Type B pancreatic cell (in vitro differentiated cells): ENCODE measurements at regions not wholly inside any gene's neighbourhood (a gene's known extent, or its start where the extent isn't known, plus 50 kb on each side); places are given as distances from the start of the nearest gene placed in this dataset.

ENCODE experiments used
- DNase-seq: peaks from one replicate; pipeline ENCODE4 v3.0.0; 2021; ENCODE audit warnings: mixed read lengths; ENCODE audit not compliant: unreplicated experiment; ENCODE audit errors: extremely low spot score
- H3K27ac Mint-ChIP-seq: 2 replicates; pipeline ENCODE4 v1.8.0; 2021; ENCODE audit warnings: mild to moderate bottlenecking, mixed read lengths
- H3K27me3 Mint-ChIP-seq: 2 replicates; pipeline ENCODE4 v1.8.0; 2021; ENCODE audit warnings: mixed read lengths
- H3K36me3 Mint-ChIP-seq: 2 replicates; pipeline ENCODE4 v1.8.0; 2021; ENCODE audit warnings: mixed read lengths
- H3K4me1 Mint-ChIP-seq: one replicate; pipeline ENCODE4 v1.8.0; 2021; ENCODE audit warnings: mixed read lengths; ENCODE audit not compliant: unreplicated experiment
- H3K4me3 Mint-ChIP-seq: 2 replicates; pipeline ENCODE4 v1.8.0; 2021; ENCODE audit warnings: mild to moderate bottlenecking, mixed read lengths
- H3K9me3 Mint-ChIP-seq: 2 replicates; pipeline ENCODE4 v1.8.0; 2021; ENCODE audit warnings: mixed read lengths
- TF ChIP-seq, protein P1 (sequence below): fragments of 200-600 bp; sonication (generic); conservative IDR thresholded peaks from 2 replicates; pipeline ENCODE4 v1.5.0; 2021; ENCODE audit warnings: antibody characterized with exemption, mild to moderate bottlenecking

DNA sequence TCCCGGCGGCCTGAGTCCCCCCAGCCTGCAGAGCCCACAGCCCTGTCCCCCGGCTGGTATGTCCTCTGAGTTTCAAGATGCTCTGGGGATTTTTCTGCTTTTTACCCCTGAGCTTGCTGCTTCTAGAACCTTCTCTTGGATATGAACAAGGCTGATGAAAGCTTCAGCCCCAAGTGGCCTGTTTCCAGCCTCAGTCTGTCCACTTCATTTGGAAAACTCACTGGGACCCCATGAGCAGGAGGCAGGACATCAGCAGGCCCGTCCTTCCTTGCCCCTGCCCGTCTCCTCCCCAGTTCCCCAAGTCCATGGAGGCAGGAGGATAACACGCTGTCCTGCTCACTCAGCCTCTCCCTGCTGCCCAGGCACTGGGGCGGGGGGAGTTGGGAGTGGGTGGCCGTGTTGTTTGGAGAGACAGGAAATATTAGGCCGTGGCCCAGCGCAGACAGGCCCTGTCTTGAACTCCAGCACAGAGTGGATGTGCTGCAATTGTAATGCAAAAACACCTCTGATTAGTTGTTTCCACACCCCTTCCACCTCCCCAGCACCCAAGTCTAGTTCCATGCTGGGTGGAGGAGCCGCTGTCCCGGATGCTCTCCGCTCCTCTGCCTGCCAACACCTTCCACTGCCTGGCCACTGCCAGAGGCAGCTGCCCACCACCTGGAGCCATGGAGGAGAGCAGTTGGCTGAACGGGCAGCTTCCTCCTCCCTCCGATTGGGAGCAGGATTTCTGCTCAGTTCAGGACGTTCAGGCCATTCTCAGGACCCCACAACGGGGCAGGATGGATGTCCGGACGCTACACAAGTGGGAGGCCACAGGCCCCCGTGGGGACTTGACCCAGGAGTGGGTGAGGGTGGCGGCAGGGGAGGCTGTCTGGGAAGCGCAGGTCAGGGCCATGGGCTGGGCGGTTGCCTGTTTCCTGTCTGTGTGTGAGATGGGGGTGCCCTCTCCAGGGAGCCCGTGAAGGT is 216.9 kb upstream of the GSE1 start:
- H3K4me1 Mint-ChIP-seq = peaks cover 36% of the 10 kb centered on the region
- no peak for DNase-seq
- H3K4me3 Mint-ChIP-seq = peak overlapping the region; percentile 44
- no peaks in the 10 kb centered on the region for H3K36me3 Mint-ChIP-seq
- H3K27me3 Mint-ChIP-seq = no peaks in the 10 kb centered on the region
- peak overlapping the region; percentile 59 for H3K27ac Mint-ChIP-seq
- TF ChIP-seq, protein P1, sequence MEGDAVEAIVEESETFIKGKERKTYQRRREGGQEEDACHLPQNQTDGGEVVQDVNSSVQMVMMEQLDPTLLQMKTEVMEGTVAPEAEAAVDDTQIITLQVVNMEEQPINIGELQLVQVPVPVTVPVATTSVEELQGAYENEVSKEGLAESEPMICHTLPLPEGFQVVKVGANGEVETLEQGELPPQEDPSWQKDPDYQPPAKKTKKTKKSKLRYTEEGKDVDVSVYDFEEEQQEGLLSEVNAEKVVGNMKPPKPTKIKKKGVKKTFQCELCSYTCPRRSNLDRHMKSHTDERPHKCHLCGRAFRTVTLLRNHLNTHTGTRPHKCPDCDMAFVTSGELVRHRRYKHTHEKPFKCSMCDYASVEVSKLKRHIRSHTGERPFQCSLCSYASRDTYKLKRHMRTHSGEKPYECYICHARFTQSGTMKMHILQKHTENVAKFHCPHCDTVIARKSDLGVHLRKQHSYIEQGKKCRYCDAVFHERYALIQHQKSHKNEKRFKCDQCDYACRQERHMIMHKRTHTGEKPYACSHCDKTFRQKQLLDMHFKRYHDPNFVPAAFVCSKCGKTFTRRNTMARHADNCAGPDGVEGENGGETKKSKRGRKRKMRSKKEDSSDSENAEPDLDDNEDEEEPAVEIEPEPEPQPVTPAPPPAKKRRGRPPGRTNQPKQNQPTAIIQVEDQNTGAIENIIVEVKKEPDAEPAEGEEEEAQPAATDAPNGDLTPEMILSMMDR = no peak
- no peaks in the 10 kb centered on the region for H3K9me3 Mint-ChIP-seq

DNA sequence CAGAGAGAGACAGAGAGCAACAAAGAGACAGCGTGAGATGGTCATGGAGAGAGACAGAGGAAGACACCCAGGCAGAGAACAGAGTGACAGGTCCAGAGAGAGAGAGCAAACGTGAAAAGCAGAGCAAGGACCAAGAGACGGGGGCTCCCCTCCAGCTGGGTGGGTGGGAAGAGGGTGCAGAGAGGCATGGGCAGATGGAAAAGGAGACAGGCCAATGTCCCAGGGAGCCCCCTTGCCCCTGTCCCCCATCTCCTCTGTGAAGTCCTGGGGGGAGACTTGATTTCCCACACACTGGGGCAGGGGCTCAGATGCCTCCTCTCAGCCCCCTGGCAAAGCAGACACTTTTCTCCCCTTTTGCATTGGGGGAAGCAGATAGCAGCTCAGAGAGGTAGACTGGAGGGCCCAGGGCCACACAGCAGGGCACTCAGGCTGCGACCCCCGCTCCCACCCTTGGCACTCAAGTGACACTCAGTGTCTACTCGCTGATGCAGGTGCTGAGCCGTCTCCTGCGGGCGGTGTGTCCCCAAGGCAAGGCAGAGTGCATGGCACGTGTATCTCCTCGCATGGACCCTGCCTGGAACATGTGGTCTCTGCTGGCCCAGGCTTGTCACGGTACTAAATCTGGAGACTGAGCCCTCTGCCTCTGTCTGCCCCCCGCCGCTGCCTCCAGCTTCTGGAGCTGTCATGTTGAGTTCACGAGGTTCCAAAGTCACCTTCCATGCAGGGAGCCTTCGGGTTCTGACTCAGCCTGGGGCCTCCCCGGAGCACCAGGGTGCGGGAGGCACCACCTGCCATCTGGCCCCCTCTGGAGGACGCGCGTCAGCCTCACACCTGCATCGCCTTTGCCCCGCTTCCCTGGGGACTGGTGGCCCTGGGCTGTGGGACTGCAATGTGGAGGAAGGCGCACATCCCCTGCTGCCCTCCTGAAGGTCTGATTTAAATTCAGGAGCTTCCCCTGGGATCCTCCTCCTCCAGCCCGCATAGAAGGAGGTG is 215.9 kb upstream of the GSE1 start:
- Mint-ChIP-seq H3K27ac (peak overlapping the region; percentile 64), H3K4me3 (no peak overlapping the region), H3K9me3 (no peaks in the 10 kb centered on the region), H3K36me3 (no peaks in the 10 kb centered on the region), H3K27me3 (no peaks in the 10 kb centered on the region), H3K4me1 (peaks cover 36% of the 10 kb centered on the region)
- TF ChIP-seq, protein P1 = no peak
- no peak for DNase-seq

DNA sequence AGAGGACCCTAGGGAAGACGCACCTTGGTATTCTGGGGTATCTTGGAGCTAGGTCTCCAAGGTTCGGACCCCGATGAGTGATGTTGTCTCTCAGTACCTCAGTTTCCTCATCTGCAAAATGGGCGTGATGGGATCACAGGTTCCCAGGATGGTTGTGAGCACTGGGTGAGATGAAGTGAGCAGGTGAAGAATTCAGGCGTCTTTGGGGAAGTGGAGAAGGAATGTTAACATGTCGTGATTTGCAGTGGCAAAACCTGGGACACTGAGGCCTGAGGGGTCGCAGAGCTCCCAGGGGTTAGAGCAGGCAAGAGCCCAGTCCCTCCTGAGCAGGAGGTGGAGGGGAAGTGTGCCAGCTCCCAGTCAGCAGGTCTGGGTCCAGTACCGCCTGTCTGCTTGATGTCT is 215.1 kb upstream of the GSE1 start:
- Mint-ChIP-seq H3K27ac (no peak overlapping the region), H3K9me3 (no peaks in the 10 kb centered on the region), H3K27me3 (no peaks in the 10 kb centered on the region), H3K4me3 (no peak overlapping the region), H3K36me3 (no peaks in the 10 kb centered on the region), H3K4me1 (peaks cover 38% of the 10 kb centered on the region)
- TF ChIP-seq, protein P1 = no peak
- no peak for DNase-seq

DNA sequence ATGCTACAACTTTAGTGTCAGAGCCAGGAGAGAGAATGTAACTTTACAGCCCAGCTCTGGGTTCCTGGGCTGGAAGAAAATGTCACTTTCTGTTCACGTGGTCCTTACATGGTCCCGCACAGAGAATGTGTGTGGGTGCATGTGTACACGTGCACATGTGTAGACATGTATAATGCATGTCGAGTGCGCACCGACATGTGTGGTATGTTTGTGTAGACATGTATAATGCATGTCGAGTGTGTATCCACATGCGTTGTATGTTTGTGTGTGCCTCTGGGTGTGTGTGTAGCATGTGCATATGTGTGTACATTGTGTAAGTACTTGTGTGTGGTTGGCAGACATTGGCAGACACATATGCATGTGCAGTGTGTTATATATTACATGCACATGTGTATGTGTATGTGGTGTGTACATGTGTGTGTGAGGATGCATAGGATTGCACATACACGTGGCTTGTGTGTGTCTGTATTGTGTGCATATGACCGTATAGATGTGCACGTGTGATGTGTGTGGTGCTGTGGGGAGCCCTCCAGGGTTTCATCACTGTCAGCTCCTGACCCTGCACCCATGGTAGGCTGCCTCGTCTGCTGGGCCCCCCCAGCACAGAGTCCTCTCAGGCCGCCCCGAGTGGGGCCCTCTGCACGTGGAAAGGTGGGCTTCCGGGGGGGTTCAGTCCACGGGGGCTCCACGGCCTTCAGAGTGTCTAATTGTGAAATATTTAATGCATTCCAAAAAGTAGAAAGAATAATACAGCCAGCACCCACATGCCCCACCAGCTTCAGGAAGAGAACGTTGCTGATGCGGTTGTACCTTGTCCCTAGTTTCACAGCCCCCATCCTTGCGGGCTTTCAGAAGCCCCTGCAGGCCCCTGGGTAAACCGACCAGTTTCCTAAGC is 214.2 kb upstream of the GSE1 start:
- Mint-ChIP-seq H3K27ac (no peak overlapping the region), H3K27me3 (no peaks in the 10 kb centered on the region), H3K36me3 (no peaks in the 10 kb centered on the region), H3K4me3 (no peak overlapping the region), H3K9me3 (no peaks in the 10 kb centered on the region), H3K4me1 (peaks cover 38% of the 10 kb centered on the region)
- TF ChIP-seq, protein P1 = no peak
- no peak for DNase-seq
